ENCODE measurements at regions not wholly inside any gene's neighbourhood (a gene's known extent, or its start where the extent isn't known, plus 50 kb on each side); places are given as distances from the start of the nearest gene placed in this dataset.

DNA sequence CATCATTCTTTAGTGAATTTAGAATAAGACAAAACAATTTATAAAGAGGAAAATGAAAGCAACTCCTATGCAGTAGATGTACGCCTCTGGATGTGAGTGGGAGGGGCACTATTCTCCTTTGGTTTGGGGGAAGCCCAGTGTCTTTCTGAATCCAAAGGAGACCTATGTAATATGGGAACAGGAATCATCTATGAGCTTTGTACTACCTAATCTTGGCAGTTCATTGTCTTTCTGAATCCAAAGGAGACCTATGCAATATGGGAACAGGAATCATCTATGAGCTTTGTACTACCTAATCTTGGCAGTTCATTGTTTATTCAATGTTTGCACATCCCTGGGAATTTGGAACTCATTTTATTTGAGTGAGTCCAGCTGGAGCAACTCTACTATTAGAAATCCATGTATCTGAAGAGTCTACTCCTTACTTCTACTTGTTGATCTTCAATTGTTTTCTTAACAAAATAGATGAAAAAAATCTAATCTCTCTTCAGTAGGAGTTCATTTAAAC lies 401.1 kb upstream of the LRATD1 start:
- DNase-seq: no peak

GRCh38 chr2:14232217-14232616 lies 400.3 kb upstream of the LRATD1 start:
- no peak for DNase-seq

DNA sequence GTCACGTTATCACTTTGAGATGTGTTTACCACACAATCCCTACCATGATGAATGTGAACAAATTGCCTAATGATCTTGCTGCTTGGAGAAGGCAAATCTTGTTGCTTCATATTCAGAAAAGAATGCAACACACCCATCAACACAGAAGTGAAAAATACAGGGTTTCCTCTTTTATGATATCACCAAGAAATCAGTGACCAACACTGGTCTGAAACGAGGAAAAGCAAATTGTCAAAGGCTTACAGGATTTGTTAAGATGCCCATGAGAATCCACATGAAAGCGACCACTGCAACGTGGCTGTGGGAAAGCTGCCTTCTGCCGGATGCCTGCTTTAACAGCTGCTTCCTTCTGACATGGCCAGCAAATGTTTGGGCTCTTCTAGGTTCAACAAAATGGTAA lies 397.6 kb upstream of the LRATD1 start:
- DNase-seq: no peak

GRCh38 chr2:14235667-14236066 lies 396.9 kb upstream of the LRATD1 start:
- no peak for DNase-seq

- DNase-seq: no peak
Measured at GRCh38 chr2:14237902-14238301, 394.6 kb upstream of the LRATD1 start.

DNA sequence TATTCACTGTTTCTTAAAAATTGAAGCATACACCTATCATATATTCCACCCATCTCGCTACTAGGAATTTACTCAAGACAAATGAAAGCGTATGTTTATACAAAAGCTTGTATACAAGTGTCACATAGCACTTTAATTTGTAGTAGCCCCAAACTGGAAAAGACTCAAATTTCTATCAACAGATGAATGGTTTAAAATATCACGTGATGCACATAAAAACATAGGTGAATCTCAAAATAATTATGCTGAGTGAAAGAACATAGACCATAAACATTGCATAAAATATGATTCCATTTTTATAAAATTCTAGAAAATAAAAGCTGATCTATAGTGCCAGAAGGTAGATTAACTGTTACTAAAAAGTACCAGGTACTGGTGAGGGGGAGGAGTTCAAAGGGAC lies 392.9 kb upstream of the LRATD1 start:
- DNase-seq: no peak

- DNase-seq: no peak
Measured at GRCh38 chr2:14240868-14241267, 391.6 kb upstream of the LRATD1 start.

DNA sequence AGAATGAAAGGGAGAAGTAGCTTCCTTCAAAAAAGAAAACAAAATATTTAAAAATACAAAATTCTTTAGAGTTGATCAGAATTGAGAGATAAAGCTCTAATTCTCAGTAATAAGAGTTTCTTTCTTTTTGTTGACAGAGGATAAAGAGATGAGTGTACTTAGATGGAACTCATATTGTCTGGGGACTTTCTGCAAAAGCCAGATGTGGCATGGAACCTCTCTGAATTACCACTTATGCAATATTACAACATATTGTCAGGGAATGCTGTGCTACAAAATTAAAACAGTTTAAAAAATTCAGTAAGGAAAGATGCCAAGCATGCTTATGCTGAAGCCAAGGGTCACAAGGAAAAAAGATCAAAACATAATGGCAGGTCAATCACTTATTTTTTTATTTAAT lies 386.6 kb upstream of the LRATD1 start:
- DNase-seq: no peak

- DNase-seq: no peak
Measured at GRCh38 chr2:14255135-14255820, 377.2 kb upstream of the LRATD1 start.

- DNase-seq: no peak
Measured at GRCh38 chr2:14256890-14257289, 375.6 kb upstream of the LRATD1 start.

DNA sequence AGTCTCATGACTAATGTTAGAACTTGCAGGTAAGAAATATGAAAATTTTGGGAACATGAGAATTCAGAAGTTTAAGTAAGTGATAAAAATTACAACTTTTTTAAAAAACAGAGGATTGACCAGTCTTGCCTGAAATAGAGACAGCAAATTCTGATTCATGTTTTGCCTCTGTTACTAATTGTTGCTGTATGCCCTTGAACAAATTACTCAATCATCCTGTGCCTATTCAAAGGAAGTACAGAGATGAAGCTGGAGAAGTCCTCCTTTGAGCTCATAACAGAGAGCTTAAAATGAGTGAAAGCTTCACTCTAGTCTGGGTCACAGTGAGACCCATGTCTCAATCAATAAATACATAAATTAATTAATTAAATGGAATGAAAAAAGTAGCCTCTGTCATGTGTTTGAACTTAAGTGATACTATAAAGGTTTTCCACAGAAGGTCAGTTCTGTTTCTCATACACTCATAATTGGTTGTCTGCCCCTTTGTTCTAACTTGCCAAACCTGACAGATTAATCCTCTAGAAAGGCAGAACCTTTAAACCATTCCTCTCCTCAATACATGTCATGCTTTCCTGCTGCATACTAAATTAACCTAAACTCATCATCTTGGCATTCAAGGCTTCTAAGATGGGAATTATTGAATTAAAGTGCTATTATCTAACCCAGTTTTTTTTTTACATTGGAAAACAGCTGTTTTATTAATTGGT lies 374.6 kb upstream of the LRATD1 start:
- DNase-seq: no peak

- no peak for DNase-seq
Measured at GRCh38 chr2:14261771-14262170, 370.7 kb upstream of the LRATD1 start.

GRCh38 chr2:14263053-14263452 lies 369.5 kb upstream of the LRATD1 start:
- DNase-seq: no peak

GRCh38 chr2:14270036-14270582 lies 362.4 kb upstream of the LRATD1 start:
- no peak for DNase-seq

- DNase-seq: no peak
Measured at GRCh38 chr2:14272396-14273075, 360.0 kb upstream of the LRATD1 start.

- no peak for DNase-seq
Measured at GRCh38 chr2:14273650-14274049, 358.9 kb upstream of the LRATD1 start.

- DNase-seq: no peak
Measured at GRCh38 chr2:14284244-14284643, 348.3 kb upstream of the LRATD1 start.

DNA sequence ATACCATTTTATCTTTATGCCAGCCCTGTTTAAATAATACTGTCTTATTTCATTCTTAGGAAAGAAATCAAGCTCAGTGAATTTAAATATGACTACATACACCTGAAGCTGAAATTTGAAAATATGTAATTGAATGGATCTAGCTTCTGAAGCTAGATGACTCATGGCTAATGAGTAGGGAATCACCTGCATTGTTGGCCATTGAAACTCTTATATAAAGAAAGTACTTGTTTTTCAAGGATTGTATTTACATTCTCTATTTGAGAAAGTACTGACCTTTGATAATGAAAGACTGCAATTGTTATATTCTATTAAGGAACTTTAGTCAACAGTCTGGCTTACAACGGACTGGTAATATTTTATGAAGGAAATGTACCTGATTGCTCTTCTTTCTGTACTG lies 346.7 kb upstream of the LRATD1 start:
- no peak for DNase-seq

GRCh38 chr2:14288016-14288415 lies 344.5 kb upstream of the LRATD1 start:
- DNase-seq: no peak

GRCh38 chr2:14292964-14293363 lies 339.6 kb upstream of the LRATD1 start:
- DNase-seq: no peak

GRCh38 chr2:14297340-14297739 lies 335.2 kb upstream of the LRATD1 start:
- DNase-seq: no peak

DNA sequence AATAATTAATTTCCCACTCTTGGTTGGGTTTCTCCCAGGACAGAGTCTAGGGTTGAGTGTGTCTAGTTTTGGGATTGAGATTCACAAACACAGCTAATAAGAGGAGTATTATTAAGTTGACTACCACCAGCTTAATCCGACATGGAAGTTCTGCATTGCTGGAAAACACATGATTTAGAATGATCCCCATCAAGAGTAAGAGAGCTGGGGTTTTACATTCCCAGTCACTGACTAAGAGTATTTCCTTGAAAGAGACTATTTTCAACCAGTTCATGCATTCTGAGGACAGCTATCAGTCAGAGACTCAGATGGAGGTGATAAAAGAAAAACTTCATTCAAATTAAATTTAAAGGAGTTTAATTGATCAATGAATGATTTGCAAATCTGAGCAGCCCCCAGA lies 334.6 kb upstream of the LRATD1 start:
- no peak for DNase-seq

- no peak for DNase-seq
Measured at GRCh38 chr2:14301331-14301730, 331.2 kb upstream of the LRATD1 start.
